SK-MEL-5 (cell line): ENCODE measurements at regions not wholly inside any gene's neighbourhood (a gene's known extent, or its start where the extent isn't known, plus 50 kb on each side); places are given as distances from the start of the nearest gene placed in this dataset.
A peak's percentile ranks its signal among the peaks of the same experiment; 100 is the strongest.

Experiments used
- DNase-seq: peaks from one replicate; pipeline ENCODE4 v3.0.0-alpha.2; 2016; ENCODE audit warnings: low read depth, low spot score
- in situ Hi-C: cut with HindIII; loops from 2 replicates; pipeline ENCODE4 v1.10.0; 2016; ENCODE audit warnings: low sequenced_read_pairs, high pct_unique_total_duplicates, low pct_unique_long_range_greater_than_20kb

DNA sequence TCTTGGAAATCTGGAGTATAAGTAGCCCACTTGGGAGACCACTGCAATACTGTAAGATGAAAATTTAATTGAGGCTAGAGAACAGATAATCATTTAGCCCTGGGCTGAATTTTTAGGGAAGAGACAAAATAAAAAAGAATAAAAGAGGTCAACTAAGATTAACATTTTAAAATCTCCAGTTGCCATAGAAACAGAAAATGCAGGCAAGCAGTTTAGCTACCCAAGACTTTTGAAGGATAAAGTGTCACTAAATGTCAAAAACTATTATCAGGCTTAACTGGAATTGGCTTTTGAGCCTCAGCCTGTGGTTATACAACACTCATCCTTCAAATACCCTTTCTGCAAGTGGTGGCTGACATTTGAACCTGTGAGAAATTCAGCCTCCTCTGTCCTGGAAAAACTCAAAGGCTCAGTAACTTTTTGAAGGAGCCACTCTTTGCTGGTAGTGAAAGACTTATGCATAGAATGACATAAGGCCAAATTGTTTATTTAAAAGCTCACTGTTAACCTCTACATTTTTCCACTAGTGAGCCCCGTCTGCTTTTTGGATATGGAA lies 220.7 kb upstream of the KCNJ16 start:
- in situ Hi-C loops, result no loop called here
- no peak for DNase-seq

DNA sequence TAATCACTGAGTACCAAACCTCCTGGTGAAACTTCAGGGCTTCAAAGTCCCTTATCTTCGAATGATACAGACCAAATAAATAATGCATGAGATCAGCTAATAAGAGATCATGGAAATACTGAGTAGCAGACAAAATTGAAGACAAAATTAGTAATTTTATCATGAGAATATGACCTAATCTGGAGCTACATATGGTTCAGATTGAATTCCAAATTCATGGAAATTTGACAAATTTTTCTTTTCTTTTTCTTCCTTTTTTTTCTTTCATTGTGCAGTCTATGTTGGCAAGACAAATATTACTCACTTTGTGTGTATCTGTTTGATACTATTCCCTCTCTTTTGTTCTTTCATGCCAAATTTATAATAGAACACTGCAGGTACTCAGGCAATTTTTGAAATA lies 218.1 kb upstream of the KCNJ16 start:
- in situ Hi-C loops, result no loop called here
- DNase-seq, result no peak

DNA sequence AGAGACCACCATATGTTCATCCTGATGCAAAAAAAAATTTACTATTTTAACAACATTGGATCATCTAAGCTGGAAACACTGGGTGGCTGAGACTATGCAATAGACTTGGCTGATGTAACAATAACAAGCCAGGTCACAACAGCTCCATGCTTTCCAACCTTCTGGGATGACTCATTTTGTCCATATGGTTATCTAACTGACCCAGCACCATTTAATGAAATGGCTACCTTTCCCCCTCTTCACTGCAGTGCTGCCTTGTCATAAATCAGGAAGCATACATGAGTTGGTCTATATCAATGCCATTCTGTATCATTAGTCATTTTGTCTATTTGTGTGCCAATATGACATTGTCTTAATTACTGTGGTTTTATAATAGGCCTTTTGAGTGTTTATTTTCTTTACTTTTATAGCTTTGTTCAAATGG lies 217.6 kb upstream of the KCNJ16 start:
- in situ Hi-C loops, result no loop called here

GRCh38 chr17:69858460-69858859 lies 216.6 kb upstream of the KCNJ16 start:
- DNase-seq, result no peak
- in situ Hi-C loops, result no loop called here

More for the DNA sequence above, 217.6 kb upstream of the KCNJ16 start:
- DNase-seq, result no peak

- in situ Hi-C loops, result no loop called here
- DNase-seq, result no peak
Observed at GRCh38 chr17:69860142-69860680, 214.8 kb upstream of the KCNJ16 start.

- DNase-seq, result no peak
- in situ Hi-C loops, result no loop called here
Observed at GRCh38 chr17:69864462-69864861, 210.6 kb upstream of the KCNJ16 start.

DNA sequence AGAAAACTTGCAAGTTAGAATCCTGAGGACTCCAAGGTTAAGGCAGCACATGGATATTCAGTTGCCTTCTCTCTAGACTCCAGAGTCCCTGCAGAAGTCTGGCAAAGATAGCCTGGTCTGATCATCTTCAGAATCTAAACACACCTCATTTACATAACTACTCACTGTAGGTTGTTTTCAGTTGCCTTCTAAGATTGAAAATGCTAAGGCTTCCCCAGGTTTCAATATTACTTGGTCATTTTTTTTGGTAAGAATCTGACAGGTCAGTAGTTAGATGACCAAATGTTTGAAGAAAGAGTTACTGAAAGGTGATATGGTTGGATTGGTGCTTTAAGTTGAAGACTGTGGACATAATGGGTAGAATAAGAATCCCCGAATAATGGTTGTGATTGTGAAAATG lies 205.4 kb upstream of the KCNJ16 start:
- DNase-seq, result no peak
- in situ Hi-C loops, result no loop called here

- no peak for DNase-seq
- in situ Hi-C loops, result no loop called here
Observed at GRCh38 chr17:69870091-69870530, 204.9 kb upstream of the KCNJ16 start.

DNA sequence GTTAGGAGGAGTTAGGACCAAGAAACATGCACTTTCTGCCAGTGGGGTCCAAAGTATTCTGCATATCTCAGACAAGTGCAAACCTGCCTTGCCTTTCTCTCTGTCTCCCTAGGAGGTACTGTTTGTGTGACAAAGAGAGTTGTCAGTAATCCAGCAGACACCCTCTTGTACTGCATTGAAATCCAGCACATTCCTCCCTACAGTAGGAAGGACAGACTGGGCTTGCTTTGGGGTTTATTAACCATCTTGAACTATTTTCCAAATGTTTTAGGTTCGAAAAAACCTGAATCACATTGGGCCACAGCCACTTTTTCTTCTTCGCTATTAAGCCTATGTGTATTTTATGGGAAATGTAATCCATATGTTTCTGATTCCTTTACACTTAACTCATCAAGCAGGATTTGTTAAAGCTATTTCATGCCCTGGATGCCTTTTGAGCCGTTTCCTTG lies 204.2 kb upstream of the KCNJ16 start:
- in situ Hi-C loops, result no loop called here
- DNase-seq, result no peak

DNA sequence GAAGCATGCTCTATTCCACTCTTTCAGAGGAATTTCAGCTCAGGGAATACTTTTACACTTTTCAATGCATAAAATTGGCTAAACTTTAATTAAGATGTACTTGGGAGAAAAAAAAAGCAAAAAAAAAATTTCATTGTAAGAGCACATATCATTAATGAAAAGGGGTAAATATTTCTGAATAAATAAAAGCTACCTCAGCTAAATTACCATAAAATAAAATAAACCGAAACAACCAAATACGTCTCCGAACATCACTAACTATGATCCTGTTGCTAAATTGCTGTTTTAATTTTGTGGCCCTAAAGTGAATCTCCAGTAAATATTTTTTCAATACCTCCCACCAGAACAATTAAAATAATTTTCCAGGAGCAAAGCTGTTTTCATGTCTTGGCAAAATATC lies 203.7 kb upstream of the KCNJ16 start:
- in situ Hi-C loops, result no loop called here
- DNase-seq, result no peak

DNA sequence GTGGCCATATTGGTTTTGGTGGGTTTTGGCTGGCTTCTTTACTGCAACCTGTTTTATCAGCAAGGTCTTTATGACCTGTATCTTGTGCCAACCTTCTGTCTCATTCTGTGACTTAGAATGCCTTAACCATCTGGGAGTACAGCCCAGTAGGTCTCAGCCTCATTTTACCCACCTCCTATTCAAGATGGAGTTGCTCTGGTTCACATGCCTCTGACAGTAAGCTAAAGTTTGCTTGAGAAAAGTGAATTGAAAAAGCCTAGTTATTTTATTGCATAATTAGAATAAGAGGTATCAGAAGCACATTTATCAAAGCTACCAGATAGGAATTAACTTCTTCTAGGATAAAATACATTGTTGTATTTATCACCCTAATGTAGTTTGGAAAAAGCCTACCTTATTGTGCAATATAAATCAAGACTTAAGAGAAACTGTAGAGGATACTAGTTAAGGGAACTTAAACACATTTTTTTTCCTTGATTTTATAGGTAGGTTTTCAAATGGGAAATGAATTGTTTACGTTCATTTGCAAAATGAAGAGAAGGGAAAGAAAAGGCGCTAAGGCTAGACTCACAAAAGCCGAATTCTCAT lies 202.3 kb upstream of the KCNJ16 start:
- DNase-seq, result no peak
- in situ Hi-C loops, result no loop called here

- peak; percentile 46 for DNase-seq
- in situ Hi-C loops, result no loop called here
Observed at GRCh38 chr17:69874175-69874670, 200.8 kb upstream of the KCNJ16 start.

DNA sequence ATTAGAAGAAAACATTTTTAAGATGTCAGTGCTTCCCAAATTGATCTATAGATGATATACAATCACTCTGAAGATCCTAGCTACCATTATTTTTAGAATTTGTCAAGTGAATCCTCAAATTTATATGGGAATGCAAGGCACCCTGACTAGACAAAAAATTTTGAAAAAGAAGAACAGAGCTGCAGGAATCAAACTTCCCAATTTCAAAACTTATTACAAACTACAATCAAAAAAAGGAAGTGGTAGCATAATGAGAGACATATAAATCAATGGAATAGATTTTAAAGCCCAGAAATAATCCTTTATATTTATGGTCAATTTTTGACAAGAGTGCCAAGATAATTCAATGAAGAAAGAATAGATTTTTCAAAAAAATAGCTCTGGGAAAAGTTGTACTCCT lies 198.3 kb upstream of the KCNJ16 start:
- DNase-seq, result no peak
- in situ Hi-C loops, result no loop called here

GRCh38 chr17:69878661-69879060 lies 196.4 kb upstream of the KCNJ16 start:
- no peak for DNase-seq
- in situ Hi-C loops, result no loop called here

GRCh38 chr17:69879576-69879975 lies 195.4 kb upstream of the KCNJ16 start:
- in situ Hi-C loops, result no loop called here

GRCh38 chr17:69880591-69881112 lies 194.4 kb upstream of the KCNJ16 start:
- in situ Hi-C loops, result no loop called here
- DNase-seq, result no peak

More at GRCh38 chr17:69879576-69879975, 195.4 kb upstream of the KCNJ16 start:
- DNase-seq, result no peak

- no peak for DNase-seq
- in situ Hi-C loops, result no loop called here
Observed at GRCh38 chr17:69882281-69882680, 192.7 kb upstream of the KCNJ16 start.

GRCh38 chr17:69883120-69883519 lies 191.9 kb upstream of the KCNJ16 start:
- DNase-seq, result no peak
- in situ Hi-C loops, result no loop called here

DNA sequence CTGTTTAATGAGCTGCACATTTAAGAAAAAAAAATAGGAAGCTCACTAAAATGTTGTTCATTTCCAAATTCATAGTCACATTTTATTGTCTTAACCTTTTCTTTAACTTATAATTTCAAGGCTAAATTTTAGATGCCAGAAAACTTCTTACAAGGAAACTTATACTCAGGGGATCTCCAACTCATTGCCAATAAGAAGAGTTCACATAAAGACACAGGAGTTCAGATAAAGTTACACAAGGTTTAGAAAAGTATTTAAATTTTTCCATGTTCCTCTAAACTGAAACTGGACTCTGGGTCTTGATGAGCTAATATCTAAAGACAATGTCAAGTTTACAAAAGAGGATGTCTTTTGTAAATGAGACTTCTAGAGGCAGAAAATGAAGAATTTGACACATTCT lies 190.7 kb upstream of the KCNJ16 start:
- no peak for DNase-seq
- in situ Hi-C loops, result no loop called here
